ENCODE measurements at regions not wholly inside any gene's neighbourhood (a gene's known extent, or its start where the extent isn't known, plus 50 kb on each side); places are given as distances from the start of the nearest gene placed in this dataset.

DNA sequence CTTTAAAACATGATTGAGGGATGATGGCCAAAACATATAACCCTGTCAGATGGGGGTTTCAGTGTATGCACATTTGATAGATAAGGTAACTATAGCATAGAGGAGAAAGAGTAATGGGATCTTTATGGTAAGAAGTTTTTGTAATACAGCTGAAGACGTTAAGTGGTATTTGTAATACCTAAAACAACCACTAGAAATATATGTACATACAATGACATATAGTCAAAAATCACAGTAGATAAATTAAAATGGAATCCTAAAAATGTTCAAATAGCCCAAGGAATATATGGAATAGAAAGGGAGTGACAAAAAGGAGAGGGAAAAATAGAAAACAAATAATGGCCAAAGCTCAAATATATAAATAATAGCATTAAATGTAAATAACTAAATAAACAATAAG is 371.3 kb upstream of the FSTL5 start:
- Histone ChIP-seq H3K9me3 (ENCODE audit: control insufficient read depth, insufficient read depth, low read depth, low read length) (no peaks in the 10 kb centered on the region), H3K79me2 (ENCODE audit: control insufficient read depth, insufficient read depth, low read length) (no peaks in the 10 kb centered on the region), H3K4me3 (replicated peaks in 1 of 4; ENCODE audit: control extremely low read depth in 1 of 4, insufficient read depth in 1 of 4, low read depth in 3 of 4, low read length in 4 of 4) (no peak overlapping the region), H3K4me1 (ENCODE audit: control insufficient read depth, extremely low read depth, insufficient read depth, low read length) (no peaks in the 10 kb centered on the region), H3K4me2 (ENCODE audit: extremely low read depth, insufficient read depth, low read length) (no peak overlapping the region), H4K20me1 (ENCODE audit: control insufficient read depth, extremely low read depth, insufficient read depth, low read length) (no peaks in the 10 kb centered on the region), H3K36me3 (ENCODE audit: control insufficient read depth, insufficient read depth, low read length) (no peaks in the 10 kb centered on the region), H2AFZ (ENCODE audit: low read length) (no peak overlapping the region), H3K27me3 (ENCODE audit: control insufficient read depth, insufficient read depth, low read length) (no peaks in the 10 kb centered on the region), H3K27ac (ENCODE audit: insufficient read depth, low read length) (no peak overlapping the region), H3K9ac (ENCODE audit: insufficient read depth, low read length) (no peak overlapping the region)
- TF ChIP-seq, protein P1, sequence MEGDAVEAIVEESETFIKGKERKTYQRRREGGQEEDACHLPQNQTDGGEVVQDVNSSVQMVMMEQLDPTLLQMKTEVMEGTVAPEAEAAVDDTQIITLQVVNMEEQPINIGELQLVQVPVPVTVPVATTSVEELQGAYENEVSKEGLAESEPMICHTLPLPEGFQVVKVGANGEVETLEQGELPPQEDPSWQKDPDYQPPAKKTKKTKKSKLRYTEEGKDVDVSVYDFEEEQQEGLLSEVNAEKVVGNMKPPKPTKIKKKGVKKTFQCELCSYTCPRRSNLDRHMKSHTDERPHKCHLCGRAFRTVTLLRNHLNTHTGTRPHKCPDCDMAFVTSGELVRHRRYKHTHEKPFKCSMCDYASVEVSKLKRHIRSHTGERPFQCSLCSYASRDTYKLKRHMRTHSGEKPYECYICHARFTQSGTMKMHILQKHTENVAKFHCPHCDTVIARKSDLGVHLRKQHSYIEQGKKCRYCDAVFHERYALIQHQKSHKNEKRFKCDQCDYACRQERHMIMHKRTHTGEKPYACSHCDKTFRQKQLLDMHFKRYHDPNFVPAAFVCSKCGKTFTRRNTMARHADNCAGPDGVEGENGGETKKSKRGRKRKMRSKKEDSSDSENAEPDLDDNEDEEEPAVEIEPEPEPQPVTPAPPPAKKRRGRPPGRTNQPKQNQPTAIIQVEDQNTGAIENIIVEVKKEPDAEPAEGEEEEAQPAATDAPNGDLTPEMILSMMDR (conservative IDR thresholded peaks at IDR 0.05 in 1 of 2, IDR thresholded peaks at IDR 0.05 in 1 of 2; ENCODE audit: low read depth in 1 of 2, low read length in 2 of 2): no peak
- TF ChIP-seq EZH2 (IDR thresholded peaks at IDR 0.05; ENCODE audit: low read length, missing control alignments): no peak
- no peak for DNase-seq (ENCODE audit: low read depth in 2 of 2)

DNA sequence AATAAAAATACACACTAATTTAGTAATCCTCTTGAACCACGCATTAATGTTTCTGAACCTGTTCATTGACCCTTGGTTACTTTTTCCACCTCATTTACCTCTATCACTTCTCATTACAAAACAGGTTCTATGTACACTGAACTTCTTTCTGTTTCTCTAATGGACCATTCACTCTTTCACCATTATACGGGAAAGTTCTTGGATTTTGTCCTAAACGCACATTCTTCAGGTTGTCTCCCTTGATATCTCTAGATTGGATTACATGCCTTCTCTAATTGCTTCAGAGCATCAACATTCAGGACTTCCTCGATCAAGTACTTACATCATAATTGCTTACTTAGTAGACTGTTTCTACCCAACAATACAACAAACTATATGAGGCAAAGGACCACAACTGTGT is 359.4 kb upstream of the FSTL5 start:
- no peaks in the 10 kb centered on the region for H3K27me3 ChIP-seq (ENCODE audit: control insufficient read depth, insufficient read depth, low read length)
- no peak for TF ChIP-seq EZH2 (IDR thresholded peaks at IDR 0.05; ENCODE audit: low read length, missing control alignments)
- H3K4me1 ChIP-seq (ENCODE audit: control insufficient read depth, extremely low read depth, insufficient read depth, low read length): no peaks in the 10 kb centered on the region
- no peak overlapping the region for H3K4me2 ChIP-seq (ENCODE audit: extremely low read depth, insufficient read depth, low read length)
- H4K20me1 ChIP-seq (ENCODE audit: control insufficient read depth, extremely low read depth, insufficient read depth, low read length): no peaks in the 10 kb centered on the region
- no peak overlapping the region for H3K4me3 ChIP-seq (replicated peaks in 1 of 4; ENCODE audit: control extremely low read depth in 1 of 4, insufficient read depth in 1 of 4, low read depth in 3 of 4, low read length in 4 of 4)
- no peak overlapping the region for H2AFZ ChIP-seq (ENCODE audit: low read length)
- H3K9me3 ChIP-seq (ENCODE audit: control insufficient read depth, insufficient read depth, low read depth, low read length): no peaks in the 10 kb centered on the region
- H3K9ac ChIP-seq (ENCODE audit: insufficient read depth, low read length): no peak overlapping the region
- no peak overlapping the region for H3K27ac ChIP-seq (ENCODE audit: insufficient read depth, low read length)
- H3K36me3 ChIP-seq (ENCODE audit: control insufficient read depth, insufficient read depth, low read length): no peaks in the 10 kb centered on the region
- no peaks in the 10 kb centered on the region for H3K79me2 ChIP-seq (ENCODE audit: control insufficient read depth, insufficient read depth, low read length)
- DNase-seq (ENCODE audit: low read depth in 2 of 2): peak in 1 of 2 donors; percentile 82

DNA sequence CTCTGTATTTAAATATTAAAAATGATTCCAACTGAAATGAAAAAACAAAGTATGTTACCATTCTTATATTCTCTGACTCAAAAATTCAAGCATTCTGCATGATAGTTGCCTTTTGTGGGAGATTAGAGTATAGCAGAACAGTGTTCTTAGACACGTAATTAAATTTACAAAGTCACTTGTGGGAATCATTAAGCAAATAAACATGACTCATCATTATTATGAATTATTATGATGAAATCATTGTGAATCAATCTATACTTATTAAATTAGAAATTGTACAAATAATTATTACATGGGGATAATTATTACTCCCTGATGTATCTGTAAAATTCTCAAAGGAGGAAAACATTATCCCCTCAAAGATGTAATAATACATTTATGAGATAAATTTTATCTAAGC is 358.9 kb upstream of the FSTL5 start:
- Histone ChIP-seq H3K36me3 (ENCODE audit: control insufficient read depth, insufficient read depth, low read length) (no peaks in the 10 kb centered on the region), H3K79me2 (ENCODE audit: control insufficient read depth, insufficient read depth, low read length) (no peaks in the 10 kb centered on the region), H3K4me2 (ENCODE audit: extremely low read depth, insufficient read depth, low read length) (no peak overlapping the region), H3K9me3 (ENCODE audit: control insufficient read depth, insufficient read depth, low read depth, low read length) (no peaks in the 10 kb centered on the region), H3K27ac (ENCODE audit: insufficient read depth, low read length) (no peak overlapping the region), H3K4me1 (ENCODE audit: control insufficient read depth, extremely low read depth, insufficient read depth, low read length) (no peaks in the 10 kb centered on the region), H3K9ac (ENCODE audit: insufficient read depth, low read length) (no peak overlapping the region), H3K27me3 (ENCODE audit: control insufficient read depth, insufficient read depth, low read length) (no peaks in the 10 kb centered on the region), H4K20me1 (ENCODE audit: control insufficient read depth, extremely low read depth, insufficient read depth, low read length) (no peaks in the 10 kb centered on the region), H2AFZ (ENCODE audit: low read length) (no peak overlapping the region), H3K4me3 (replicated peaks in 1 of 4; ENCODE audit: control extremely low read depth in 1 of 4, insufficient read depth in 1 of 4, low read depth in 3 of 4, low read length in 4 of 4) (no peak overlapping the region)
- peak in 1 of 2 donors; percentile 6 for DNase-seq (ENCODE audit: low read depth in 2 of 2)
- no peak for TF ChIP-seq EZH2 (IDR thresholded peaks at IDR 0.05; ENCODE audit: low read length, missing control alignments)
- TF ChIP-seq, protein P1 (conservative IDR thresholded peaks at IDR 0.05 in 1 of 2, IDR thresholded peaks at IDR 0.05 in 1 of 2; ENCODE audit: low read depth in 1 of 2, low read length in 2 of 2): no peak
